ENCODE measurements at regions not wholly inside any gene's neighbourhood (a gene's known extent, or its start where the extent isn't known, plus 50 kb on each side); places are given as distances from the start of the nearest gene placed in this dataset.

DNA sequence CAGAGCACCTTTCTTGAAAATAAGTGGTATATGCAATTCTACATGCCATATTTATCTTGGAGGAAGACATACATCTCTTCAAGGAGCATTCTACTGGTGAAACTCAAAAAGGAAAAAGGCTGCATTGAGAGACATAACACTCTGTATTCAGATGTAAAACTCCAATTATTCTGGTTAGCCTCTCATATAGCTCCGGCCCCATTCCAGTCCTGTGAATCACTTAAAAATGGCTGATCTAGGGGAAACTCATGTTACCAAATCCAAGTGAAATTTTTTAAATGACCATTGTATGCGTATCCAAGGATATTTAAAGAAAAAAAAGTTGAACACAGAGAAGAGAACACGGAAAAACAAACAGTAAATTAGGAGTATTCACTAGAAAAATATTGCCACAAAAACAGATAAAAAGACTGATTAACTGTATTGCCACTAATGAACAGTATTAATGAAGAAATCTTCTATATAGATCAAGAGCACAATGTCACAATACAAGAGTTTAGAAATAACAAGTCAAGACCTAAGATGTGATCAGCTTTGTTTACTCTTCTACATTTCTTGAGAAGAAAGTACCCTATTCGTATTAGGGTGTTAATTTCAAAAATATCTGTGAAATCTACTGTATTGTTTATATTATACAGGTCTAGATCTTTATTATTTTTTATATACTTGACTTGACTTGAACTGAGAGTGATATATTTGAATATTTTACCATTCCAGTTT, 124.5 kb upstream of the GJE1 start:
- no peaks in the 10 kb centered on the region for H3K9me3 ChIP-seq (ENCODE audit: low read length)
- H3K9me2 ChIP-seq (ENCODE audit: low read depth, low read length), result no peaks in the 10 kb centered on the region
- H3K27me3 ChIP-seq (ENCODE audit: insufficient read depth, low read length), result no peaks in the 10 kb centered on the region
- H4K20me1 ChIP-seq (ENCODE audit: insufficient read depth, low read length), result no peaks in the 10 kb centered on the region
- no peak overlapping the region for H3K27ac ChIP-seq (ENCODE audit: low read depth, low read length, poor library complexity, severe bottlenecking)
- H3F3A ChIP-seq (ENCODE audit: insufficient read depth, low read length), result no peaks in the 10 kb centered on the region
- H2AFZ ChIP-seq (ENCODE audit: low read length), result no peak overlapping the region
- no peaks in the 10 kb centered on the region for H3K4me1 ChIP-seq (ENCODE audit: insufficient read depth, low read length, severe bottlenecking)
- no peak overlapping the region for H3K4me3 ChIP-seq (ENCODE audit: low read depth, low read length, poor library complexity, severe bottlenecking)
- no peak for TF ChIP-seq EZH2 (IDR thresholded peaks at IDR 0.05; ENCODE audit: borderline replicate concordance, low read length)
- TF ChIP-seq, protein P1, sequence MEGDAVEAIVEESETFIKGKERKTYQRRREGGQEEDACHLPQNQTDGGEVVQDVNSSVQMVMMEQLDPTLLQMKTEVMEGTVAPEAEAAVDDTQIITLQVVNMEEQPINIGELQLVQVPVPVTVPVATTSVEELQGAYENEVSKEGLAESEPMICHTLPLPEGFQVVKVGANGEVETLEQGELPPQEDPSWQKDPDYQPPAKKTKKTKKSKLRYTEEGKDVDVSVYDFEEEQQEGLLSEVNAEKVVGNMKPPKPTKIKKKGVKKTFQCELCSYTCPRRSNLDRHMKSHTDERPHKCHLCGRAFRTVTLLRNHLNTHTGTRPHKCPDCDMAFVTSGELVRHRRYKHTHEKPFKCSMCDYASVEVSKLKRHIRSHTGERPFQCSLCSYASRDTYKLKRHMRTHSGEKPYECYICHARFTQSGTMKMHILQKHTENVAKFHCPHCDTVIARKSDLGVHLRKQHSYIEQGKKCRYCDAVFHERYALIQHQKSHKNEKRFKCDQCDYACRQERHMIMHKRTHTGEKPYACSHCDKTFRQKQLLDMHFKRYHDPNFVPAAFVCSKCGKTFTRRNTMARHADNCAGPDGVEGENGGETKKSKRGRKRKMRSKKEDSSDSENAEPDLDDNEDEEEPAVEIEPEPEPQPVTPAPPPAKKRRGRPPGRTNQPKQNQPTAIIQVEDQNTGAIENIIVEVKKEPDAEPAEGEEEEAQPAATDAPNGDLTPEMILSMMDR (IDR thresholded peaks at IDR 0.05; ENCODE audit: low read length), result no peak
- H3K36me3 ChIP-seq (ENCODE audit: insufficient read depth, low read length), result no peaks in the 10 kb centered on the region
- H3K9ac ChIP-seq (ENCODE audit: low read length), result no peak overlapping the region
- H3K4me2 ChIP-seq (ENCODE audit: low read length), result no peak overlapping the region
- no peaks in the 10 kb centered on the region for H3K79me2 ChIP-seq (ENCODE audit: insufficient read depth, low read length)

DNA sequence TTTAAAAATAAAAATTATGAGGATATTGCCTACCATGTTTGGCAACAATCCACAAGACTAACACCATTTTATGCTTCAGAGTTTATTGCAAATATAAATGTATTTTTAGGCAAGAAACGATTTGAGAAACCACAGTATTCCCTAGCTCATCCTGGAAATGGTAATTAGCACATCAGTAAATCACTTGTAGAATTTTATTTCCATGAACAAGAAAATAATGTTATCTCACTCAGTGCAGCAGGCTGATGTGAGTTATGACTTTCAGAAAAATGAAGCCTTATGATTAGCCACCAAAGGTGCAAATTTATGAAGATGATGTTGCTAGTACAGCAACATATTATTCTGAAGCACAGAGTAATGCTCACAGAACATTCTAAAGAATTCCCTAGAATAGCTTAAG, 127.7 kb upstream of the GJE1 start:
- H3F3A ChIP-seq (ENCODE audit: insufficient read depth, low read length), result no peaks in the 10 kb centered on the region
- H3K9me3 ChIP-seq (ENCODE audit: low read length), result no peaks in the 10 kb centered on the region
- H3K9me2 ChIP-seq (ENCODE audit: low read depth, low read length), result no peaks in the 10 kb centered on the region
- no peak overlapping the region for H2AFZ ChIP-seq (ENCODE audit: low read length)
- H3K4me1 ChIP-seq (ENCODE audit: insufficient read depth, low read length, severe bottlenecking), result no peaks in the 10 kb centered on the region
- no peaks in the 10 kb centered on the region for H3K36me3 ChIP-seq (ENCODE audit: insufficient read depth, low read length)
- H3K4me3 ChIP-seq (ENCODE audit: low read depth, low read length, poor library complexity, severe bottlenecking), result no peak overlapping the region
- H3K27ac ChIP-seq (ENCODE audit: low read depth, low read length, poor library complexity, severe bottlenecking), result no peak overlapping the region
- H3K9ac ChIP-seq (ENCODE audit: low read length), result no peak overlapping the region
- no peaks in the 10 kb centered on the region for H3K79me2 ChIP-seq (ENCODE audit: insufficient read depth, low read length)
- H3K27me3 ChIP-seq (ENCODE audit: insufficient read depth, low read length), result no peaks in the 10 kb centered on the region
- H4K20me1 ChIP-seq (ENCODE audit: insufficient read depth, low read length), result no peaks in the 10 kb centered on the region
- TF ChIP-seq EZH2 (IDR thresholded peaks at IDR 0.05; ENCODE audit: borderline replicate concordance, low read length), result no peak
- TF ChIP-seq, protein P1 (IDR thresholded peaks at IDR 0.05; ENCODE audit: low read length), result no peak
- H3K4me2 ChIP-seq (ENCODE audit: low read length), result no peak overlapping the region

DNA sequence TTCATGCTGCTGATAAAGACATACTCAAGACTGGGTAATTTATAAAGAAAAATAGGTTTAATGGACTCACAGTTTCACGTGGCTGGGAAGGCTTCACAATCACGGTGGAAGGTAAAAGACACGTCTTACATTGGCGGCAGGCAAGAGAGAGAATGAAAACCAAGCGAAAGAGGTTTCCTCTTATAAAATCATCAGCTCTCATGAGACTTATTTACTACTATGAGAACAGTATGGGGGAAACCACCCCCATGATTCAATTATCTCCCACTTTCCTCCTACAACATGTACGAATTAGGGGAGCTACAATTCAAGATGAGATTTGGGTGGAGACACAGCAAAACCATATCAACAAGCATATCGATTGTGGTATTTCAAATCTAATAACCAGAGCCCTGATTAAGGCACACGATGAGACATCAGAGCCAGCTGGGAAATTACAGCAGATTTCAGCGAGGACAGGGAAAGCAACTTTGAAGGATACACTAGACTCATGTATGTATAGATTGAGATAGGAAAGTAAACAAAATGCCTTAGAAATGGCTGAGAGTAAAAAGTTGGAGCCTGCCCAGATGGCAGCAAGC, 129.8 kb upstream of the GJE1 start:
- H4K20me1 ChIP-seq (ENCODE audit: insufficient read depth, low read length), result no peaks in the 10 kb centered on the region
- H3K27me3 ChIP-seq (ENCODE audit: insufficient read depth, low read length), result no peaks in the 10 kb centered on the region
- H3K4me3 ChIP-seq (ENCODE audit: low read depth, low read length, poor library complexity, severe bottlenecking), result no peak overlapping the region
- TF ChIP-seq, protein P1 (IDR thresholded peaks at IDR 0.05; ENCODE audit: low read length), result no peak
- no peak for TF ChIP-seq EZH2 (IDR thresholded peaks at IDR 0.05; ENCODE audit: borderline replicate concordance, low read length)
- H3K36me3 ChIP-seq (ENCODE audit: insufficient read depth, low read length), result no peaks in the 10 kb centered on the region
- H3K4me2 ChIP-seq (ENCODE audit: low read length), result no peak overlapping the region
- no peaks in the 10 kb centered on the region for H3F3A ChIP-seq (ENCODE audit: insufficient read depth, low read length)
- no peaks in the 10 kb centered on the region for H3K9me3 ChIP-seq (ENCODE audit: low read length)
- no peak overlapping the region for H3K27ac ChIP-seq (ENCODE audit: low read depth, low read length, poor library complexity, severe bottlenecking)
- no peaks in the 10 kb centered on the region for H3K79me2 ChIP-seq (ENCODE audit: insufficient read depth, low read length)
- H3K9ac ChIP-seq (ENCODE audit: low read length), result no peak overlapping the region
- H3K9me2 ChIP-seq (ENCODE audit: low read depth, low read length), result no peaks in the 10 kb centered on the region
- H2AFZ ChIP-seq (ENCODE audit: low read length), result no peak overlapping the region
- H3K4me1 ChIP-seq (ENCODE audit: insufficient read depth, low read length, severe bottlenecking), result no peaks in the 10 kb centered on the region
